GM12878 (cell line): ENCODE measurements at regions not wholly inside any gene's neighbourhood (a gene's known extent, or its start where the extent isn't known, plus 50 kb on each side); places are given as distances from the start of the nearest gene placed in this dataset.

Experiments used
- ATF7 ChIP-seq: fragments of 450-650 bp; IDR thresholded peaks from 2 replicates; pipeline ENCODE4 v1.6.1; 2016; ENCODE audit warnings: low read depth, mild to moderate bottlenecking
- ESRRA ChIP-seq: IDR thresholded peaks from 2 replicates; pipeline ENCODE4 v1.6.1; 2012; ENCODE audit warnings: mild to moderate bottlenecking, low read length, improper control_type of control experiment
- IKZF1 ChIP-seq: fragments of 450-650 bp; conservative IDR thresholded peaks from 2 replicates; pipeline ENCODE4 v1.6.1; 2017; ENCODE audit warnings: antibody characterized with exemption, mild to moderate bottlenecking
- IRF5 ChIP-seq: fragments of 450-650 bp; IDR thresholded peaks from 2 replicates; pipeline ENCODE4 v1.6.1; 2017; ENCODE audit warnings: borderline replicate concordance
- POU2F2 ChIP-seq: IDR thresholded peaks from 3 replicates; pipeline ENCODE4 v1.6.1; 2011; ENCODE audit warnings: low read depth, mild to moderate bottlenecking, low read length, borderline replicate concordance
- RAD21 ChIP-seq: IDR thresholded peaks from 2 replicates; pipeline ENCODE4 v1.6.1; 2011; ENCODE audit warnings: mild to moderate bottlenecking, low read depth, low read length, moderate library complexity; ENCODE audit not compliant: insufficient read depth
- SMAD5 ChIP-seq: IDR thresholded peaks from 2 replicates; pipeline ENCODE4 v1.6.1; 2016; ENCODE audit warnings: antibody characterized with exemption, low read depth
- STAT1 ChIP-seq: fragments of 450-650 bp; conservative IDR thresholded peaks from 2 replicates; pipeline ENCODE4 v1.6.1; 2014; ENCODE audit warnings: antibody characterized with exemption, mild to moderate bottlenecking
- TBL1XR1 ChIP-seq: IDR thresholded peaks from 2 replicates; pipeline ENCODE4 v1.6.1; 2012; ENCODE audit warnings: low read depth, low read length, improper control_type of control experiment
- TCF12 ChIP-seq: IDR thresholded peaks from 2 replicates; pipeline ENCODE4 v1.6.1; 2011; ENCODE audit warnings: low read depth, mild to moderate bottlenecking, low read length
- ZNF217 ChIP-seq: fragments of 450-650 bp; IDR thresholded peaks from 2 replicates; pipeline ENCODE4 v1.6.1; 2017; ENCODE audit warnings: antibody characterized with exemption, mild to moderate bottlenecking
- ZNF274 ChIP-seq: IDR thresholded peaks from one replicate; pipeline ENCODE4 v1.8.0; 2011; ENCODE audit not compliant: insufficient read length, insufficient read depth
- ZSCAN29 ChIP-seq: fragments of 450-650 bp; IDR thresholded peaks from 2 replicates; pipeline ENCODE4 v1.6.1; 2017; ENCODE audit warnings: mild to moderate bottlenecking, moderate library complexity
- TF ChIP-seq, protein P1 (sequence below): IDR thresholded peaks from 2 replicates; pipeline ENCODE4 v1.6.1; 2012; ENCODE audit warnings: improper control_type of control experiment, low read depth, low read length; ENCODE audit not compliant: insufficient replicate concordance
- TF ChIP-seq, protein P2 (sequence below): fragments of 450-650 bp; formaldehyde crosslinking; IDR thresholded peaks from 2 replicates; pipeline ENCODE4 v1.4.0; 2022; ENCODE audit warnings: mild to moderate bottlenecking, moderate library complexity
- TF ChIP-seq, protein P3 (sequence below): fragments of 450-650 bp; IDR thresholded peaks from 2 replicates; pipeline ENCODE4 v1.6.1; 2016; ENCODE audit warnings: mild to moderate bottlenecking, moderate library complexity, borderline replicate concordance

GRCh38 chr2:8551622-8552074, 130.2 kb upstream of the ID2 start (continued):
- TF ChIP-seq TBL1XR1 (no peak), IKZF1 (0 out of 2 replicates have a peak, but pooled peaks have one; percentile 43), POU2F2 (no peak), TCF12 (peak; percentile 55; the same call in 1 of the 2 replicates), ZNF217 (no peak), ZNF274 (no peak), RAD21 (no peak), IRF5 (no peak), ZSCAN29 (no peak), ATF7 (peak; percentile 60), ESRRA (no peak), SMAD5 (no peak), STAT1 (no peak)
- TF ChIP-seq, protein P1, sequence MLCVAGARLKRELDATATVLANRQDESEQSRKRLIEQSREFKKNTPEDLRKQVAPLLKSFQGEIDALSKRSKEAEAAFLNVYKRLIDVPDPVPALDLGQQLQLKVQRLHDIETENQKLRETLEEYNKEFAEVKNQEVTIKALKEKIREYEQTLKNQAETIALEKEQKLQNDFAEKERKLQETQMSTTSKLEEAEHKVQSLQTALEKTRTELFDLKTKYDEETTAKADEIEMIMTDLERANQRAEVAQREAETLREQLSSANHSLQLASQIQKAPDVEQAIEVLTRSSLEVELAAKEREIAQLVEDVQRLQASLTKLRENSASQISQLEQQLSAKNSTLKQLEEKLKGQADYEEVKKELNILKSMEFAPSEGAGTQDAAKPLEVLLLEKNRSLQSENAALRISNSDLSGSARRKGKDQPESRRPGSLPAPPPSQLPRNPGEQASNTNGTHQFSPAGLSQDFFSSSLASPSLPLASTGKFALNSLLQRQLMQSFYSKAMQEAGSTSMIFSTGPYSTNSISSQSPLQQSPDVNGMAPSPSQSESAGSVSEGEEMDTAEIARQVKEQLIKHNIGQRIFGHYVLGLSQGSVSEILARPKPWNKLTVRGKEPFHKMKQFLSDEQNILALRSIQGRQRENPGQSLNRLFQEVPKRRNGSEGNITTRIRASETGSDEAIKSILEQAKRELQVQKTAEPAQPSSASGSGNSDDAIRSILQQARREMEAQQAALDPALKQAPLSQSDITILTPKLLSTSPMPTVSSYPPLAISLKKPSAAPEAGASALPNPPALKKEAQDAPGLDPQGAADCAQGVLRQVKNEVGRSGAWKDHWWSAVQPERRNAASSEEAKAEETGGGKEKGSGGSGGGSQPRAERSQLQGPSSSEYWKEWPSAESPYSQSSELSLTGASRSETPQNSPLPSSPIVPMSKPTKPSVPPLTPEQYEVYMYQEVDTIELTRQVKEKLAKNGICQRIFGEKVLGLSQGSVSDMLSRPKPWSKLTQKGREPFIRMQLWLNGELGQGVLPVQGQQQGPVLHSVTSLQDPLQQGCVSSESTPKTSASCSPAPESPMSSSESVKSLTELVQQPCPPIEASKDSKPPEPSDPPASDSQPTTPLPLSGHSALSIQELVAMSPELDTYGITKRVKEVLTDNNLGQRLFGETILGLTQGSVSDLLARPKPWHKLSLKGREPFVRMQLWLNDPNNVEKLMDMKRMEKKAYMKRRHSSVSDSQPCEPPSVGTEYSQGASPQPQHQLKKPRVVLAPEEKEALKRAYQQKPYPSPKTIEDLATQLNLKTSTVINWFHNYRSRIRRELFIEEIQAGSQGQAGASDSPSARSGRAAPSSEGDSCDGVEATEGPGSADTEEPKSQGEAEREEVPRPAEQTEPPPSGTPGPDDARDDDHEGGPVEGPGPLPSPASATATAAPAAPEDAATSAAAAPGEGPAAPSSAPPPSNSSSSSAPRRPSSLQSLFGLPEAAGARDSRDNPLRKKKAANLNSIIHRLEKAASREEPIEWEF, result no peak
- TF ChIP-seq, protein P2, sequence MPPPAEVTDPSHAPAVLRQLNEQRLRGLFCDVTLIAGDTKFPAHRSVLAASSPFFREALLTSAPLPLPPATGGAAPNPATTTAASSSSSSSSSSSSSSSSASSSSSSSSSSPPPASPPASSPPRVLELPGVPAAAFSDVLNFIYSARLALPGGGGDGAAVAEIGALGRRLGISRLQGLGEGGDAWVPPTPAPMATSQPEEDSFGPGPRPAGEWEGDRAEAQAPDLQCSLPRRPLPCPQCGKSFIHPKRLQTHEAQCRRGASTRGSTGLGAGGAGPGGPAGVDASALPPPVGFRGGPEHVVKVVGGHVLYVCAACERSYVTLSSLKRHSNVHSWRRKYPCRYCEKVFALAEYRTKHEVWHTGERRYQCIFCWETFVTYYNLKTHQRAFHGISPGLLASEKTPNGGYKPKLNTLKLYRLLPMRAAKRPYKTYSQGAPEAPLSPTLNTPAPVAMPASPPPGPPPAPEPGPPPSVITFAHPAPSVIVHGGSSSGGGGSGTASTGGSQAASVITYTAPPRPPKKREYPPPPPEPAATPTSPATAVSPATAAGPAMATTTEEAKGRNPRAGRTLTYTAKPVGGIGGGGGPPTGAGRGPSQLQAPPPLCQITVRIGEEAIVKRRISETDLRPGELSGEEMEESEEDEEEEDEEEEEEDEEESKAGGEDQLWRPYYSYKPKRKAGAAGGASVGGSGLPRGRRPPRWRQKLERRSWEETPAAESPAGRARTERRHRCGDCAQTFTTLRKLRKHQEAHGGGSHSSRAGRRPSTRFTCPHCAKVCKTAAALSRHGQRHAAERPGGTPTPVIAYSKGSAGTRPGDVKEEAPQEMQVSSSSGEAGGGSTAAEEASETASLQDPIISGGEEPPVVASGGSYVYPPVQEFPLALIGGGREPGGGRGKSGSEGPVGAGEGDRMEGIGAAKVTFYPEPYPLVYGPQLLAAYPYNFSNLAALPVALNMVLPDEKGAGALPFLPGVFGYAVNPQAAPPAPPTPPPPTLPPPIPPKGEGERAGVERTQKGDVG, result no peak
- TF ChIP-seq, protein P3, sequence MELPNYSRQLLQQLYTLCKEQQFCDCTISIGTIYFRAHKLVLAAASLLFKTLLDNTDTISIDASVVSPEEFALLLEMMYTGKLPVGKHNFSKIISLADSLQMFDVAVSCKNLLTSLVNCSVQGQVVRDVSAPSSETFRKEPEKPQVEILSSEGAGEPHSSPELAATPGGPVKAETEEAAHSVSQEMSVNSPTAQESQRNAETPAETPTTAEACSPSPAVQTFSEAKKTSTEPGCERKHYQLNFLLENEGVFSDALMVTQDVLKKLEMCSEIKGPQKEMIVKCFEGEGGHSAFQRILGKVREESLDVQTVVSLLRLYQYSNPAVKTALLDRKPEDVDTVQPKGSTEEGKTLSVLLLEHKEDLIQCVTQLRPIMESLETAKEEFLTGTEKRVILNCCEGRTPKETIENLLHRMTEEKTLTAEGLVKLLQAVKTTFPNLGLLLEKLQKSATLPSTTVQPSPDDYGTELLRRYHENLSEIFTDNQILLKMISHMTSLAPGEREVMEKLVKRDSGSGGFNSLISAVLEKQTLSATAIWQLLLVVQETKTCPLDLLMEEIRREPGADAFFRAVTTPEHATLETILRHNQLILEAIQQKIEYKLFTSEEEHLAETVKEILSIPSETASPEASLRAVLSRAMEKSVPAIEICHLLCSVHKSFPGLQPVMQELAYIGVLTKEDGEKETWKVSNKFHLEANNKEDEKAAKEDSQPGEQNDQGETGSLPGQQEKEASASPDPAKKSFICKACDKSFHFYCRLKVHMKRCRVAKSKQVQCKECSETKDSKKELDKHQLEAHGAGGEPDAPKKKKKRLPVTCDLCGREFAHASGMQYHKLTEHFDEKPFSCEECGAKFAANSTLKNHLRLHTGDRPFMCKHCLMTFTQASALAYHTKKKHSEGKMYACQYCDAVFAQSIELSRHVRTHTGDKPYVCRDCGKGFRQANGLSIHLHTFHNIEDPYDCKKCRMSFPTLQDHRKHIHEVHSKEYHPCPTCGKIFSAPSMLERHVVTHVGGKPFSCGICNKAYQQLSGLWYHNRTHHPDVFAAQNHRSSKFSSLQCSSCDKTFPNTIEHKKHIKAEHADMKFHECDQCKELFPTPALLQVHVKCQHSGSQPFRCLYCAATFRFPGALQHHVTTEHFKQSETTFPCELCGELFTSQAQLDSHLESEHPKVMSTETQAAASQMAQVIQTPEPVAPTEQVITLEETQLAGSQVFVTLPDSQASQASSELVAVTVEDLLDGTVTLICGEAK, result no peak
